Heart left ventricle (tissue), 16 donors: ENCODE measurements at regions not wholly inside any gene's neighbourhood (a gene's known extent, or its start where the extent isn't known, plus 50 kb on each side); places are given as distances from the start of the nearest gene placed in this dataset.

Experiments used
- ATAC-seq, 4 donors: fragments of 200-7000 bp; cut with Tn5 transposase; one replicate each; pipeline ENCODE4 v1.9.1; 2020 to 2022; ENCODE audit warnings: moderate library complexity in 4 of 4, mild to moderate bottlenecking in 3 of 4, moderate number of reproducible peaks in 1 of 4
- DNase-seq, 5 donors: peaks; one replicate each; pipeline ENCODE4 v3.0.0-alpha.2; 2020
- H3K27ac ChIP-seq, 12 donors: fragments of 200-600 bp; sonication (generic) in 4 of 12; one replicate each; pipeline versions ENCODE4 v1.5.0 to v1.8.0; 2016 to 2022; ENCODE audit warnings: mild to moderate bottlenecking in 2 of 12
- H3K27me3 ChIP-seq, 9 donors: fragments of 200-600 bp; sonication (generic) in 2 of 9; one replicate each; pipeline versions ENCODE4 v1.5.1 to v1.8.0; 2016 to 2022; ENCODE audit warnings: mild to moderate bottlenecking in 3 of 9
- H3K36me3 ChIP-seq, 9 donors: fragments of 200-600 bp; sonication (generic) in 2 of 9; one replicate each; pipeline versions ENCODE4 v1.5.0 to v1.8.0; 2018 to 2022; ENCODE audit warnings: mild to moderate bottlenecking in 2 of 9
- H3K4me1 ChIP-seq, 12 donors: fragments of 200-600 bp; sonication (generic) in 4 of 12; one replicate each; pipeline versions ENCODE4 v1.5.0 to v1.8.0; 2016 to 2022; ENCODE audit warnings: mild to moderate bottlenecking in 3 of 12
- H3K4me3 ChIP-seq, 12 donors: fragments of 200-600 bp; sonication (generic) in 4 of 12; one replicate each; pipeline versions ENCODE4 v1.5.0 to v1.8.0; 2017 to 2022; ENCODE audit warnings: mild to moderate bottlenecking in 9 of 12, moderate library complexity in 4 of 12
- H3K9me3 ChIP-seq, 12 donors: fragments of 200-600 bp; sonication (generic) in 4 of 12; one replicate each; pipeline versions ENCODE4 v1.5.0 to v1.8.0; 2016 to 2022; ENCODE audit warnings: mild to moderate bottlenecking in 1 of 12
- CTCF ChIP-seq, 12 donors: fragments of 200-600 bp; sonication (generic) in 4 of 12; IDR thresholded peaks; one replicate each; pipeline versions ENCODE4 v1.5.0 to v1.8.0; 2018 to 2022; ENCODE audit warnings: antibody characterized with exemption in 12 of 12, mild to moderate bottlenecking in 5 of 12
- POLR2A ChIP-seq, 2 donors: fragments of 450-650 bp; IDR thresholded peaks; one replicate each; pipeline ENCODE4 v1.6.1; 2017; ENCODE audit warnings: antibody characterized with exemption in 2 of 2, mild to moderate bottlenecking in 2 of 2, moderate library complexity in 2 of 2
- WGBS, 4 donors: extraction: QIAGEN DNeasy Blood & Tissue Kit in 2 of 4; methylation state at CpG; one replicate each; pipeline versions ENCODE4 v1.1.5 to v1.1.7; 2013 to 2018; 5-methylcytosine and 5-hydroxymethylcytosine counted together
- intact Hi-C, 10 donors: fragments of 100-400 bp; cut with DNase I; formaldehyde crosslinking; loops; one replicate each; pipeline versions ENCODE4 v1.11.1 to v1.14.2; 2022
- donor health status: ischemic (EF 13 %, LVEDD 7.1; RV severe dilation, severe dysfunction).
- donor health status: healthy with polysubstance abuse.
- donor health status: DM: no; HTN: yes; CAD: no.
- donor health status: DM: no; HTN: no; CAD: no.
- donor health status: ischemic (EF 25% LVEDD 6.9; RV normal size, moderate dysfunction).
- donor health status: ischemic (EF 25% LVEDD 5.7; RV mildly dilated, moderate dysfunction).
- donor health status: healthy.
- donor health status: DM: yes; HTN: yes; CAD: no.
- donor health status: ischemic (EF 35%, LVEDD 5.7; RV mildly dilated, moderate dysfunction).
- donor health status: nonischemic (EF 11% LVEDD 7.7; RV severe dilation, severe dysfunction).
- donor health status: DM: yes; HTN: yes; CAD: no.
- donor health status: PGD.
- donor health status: ischemic (EF 29% LVEDD 5.4; RV normal size, mild dysfunction).
- donor health status: nonischemic (EF 23%, LVEDD 6.1; RV moderate dilation, normal function).

- no peak overlapping the region for H3K27ac ChIP-seq
- H3K27me3 ChIP-seq = no peaks in the 10 kb centered on the region
- intact Hi-C loops = no loop called here
- no peak for ATAC-seq
- no peak for DNase-seq
- H3K36me3 ChIP-seq = no peaks in the 10 kb centered on the region
- no peak overlapping the region for H3K4me3 ChIP-seq
- TF ChIP-seq CTCF (IDR thresholded peaks at IDR 0.05) = no peak
- no peak for TF ChIP-seq POLR2A (IDR thresholded peaks at IDR 0.05)
- no peaks in the 10 kb centered on the region for H3K4me1 ChIP-seq
- H3K9me3 ChIP-seq = no peaks in the 10 kb centered on the region
- 84 to 94% (median 90%) methylated on average over 1 of the region's 1 CpG for WGBS, 4 donors
These were observed 926.3 kb downstream of the TAF11L14 start for GRCh38 chr5:18560602-18561001.

- intact Hi-C loops = no loop called here
- H3K9me3 ChIP-seq = peaks cover 0 to 6% (median 0%) of the 10 kb centered on the region in 12 donors
- DNase-seq (no peak), ATAC-seq (no peak)
- H3K4me3 ChIP-seq = no peak overlapping the region
- H3K36me3 ChIP-seq = no peaks in the 10 kb centered on the region
- H3K27me3 ChIP-seq = no peaks in the 10 kb centered on the region
- H3K4me1 ChIP-seq = no peaks in the 10 kb centered on the region
- 69 to 91% (median 75%) methylated on average over 2 of the region's 2 CpGs for WGBS, 4 donors
- TF ChIP-seq POLR2A (IDR thresholded peaks at IDR 0.05) = no peak
- TF ChIP-seq CTCF (IDR thresholded peaks at IDR 0.05) = no peak
- H3K27ac ChIP-seq = no peak overlapping the region
These were observed 929.6 kb downstream of the TAF11L14 start for GRCh38 chr5:18563853-18564252.

- Histone ChIP-seq H3K27me3 (no peaks in the 10 kb centered on the region), H3K36me3 (no peaks in the 10 kb centered on the region), H3K4me1 (no peaks in the 10 kb centered on the region), H3K9me3 (peaks cover 0 to 6% (median 0%) of the 10 kb centered on the region in 12 donors), H3K27ac (no peak overlapping the region), H3K4me3 (no peak overlapping the region)
- no peak for ATAC-seq
- no peak for TF ChIP-seq CTCF (IDR thresholded peaks at IDR 0.05)
- TF ChIP-seq POLR2A (IDR thresholded peaks at IDR 0.05) = no peak
- no peak for DNase-seq
- intact Hi-C loops = no loop called here
These were observed 932.4 kb downstream of the TAF11L14 start for GRCh38 chr5:18566671-18567070.

GRCh38 chr5:18576586-18576985, 942.3 kb downstream of the TAF11L14 start:
- DNase-seq = no peak
- 72 to 81% (median 79%) methylated on average over 4 of the region's 4 CpGs for WGBS, 4 donors
- intact Hi-C loops = no loop called here
- Histone ChIP-seq H3K27ac (no peak overlapping the region), H3K27me3 (no peaks in the 10 kb centered on the region), H3K4me3 (no peak overlapping the region), H3K4me1 (no peaks in the 10 kb centered on the region), H3K36me3 (no peaks in the 10 kb centered on the region), H3K9me3 (peaks cover 0 to 4% (median 0%) of the 10 kb centered on the region in 12 donors)
- no peak for TF ChIP-seq POLR2A (IDR thresholded peaks at IDR 0.05)
- TF ChIP-seq CTCF (IDR thresholded peaks at IDR 0.05) = no peak
- no peak for ATAC-seq
